ENCODE measurements at regions not wholly inside any gene's neighbourhood (a gene's known extent, or its start where the extent isn't known, plus 50 kb on each side); places are given as distances from the start of the nearest gene placed in this dataset.

- no TSS peak for BruUV-seq (replicated peaks)
- Histone ChIP-seq H4K20me1 (replicated peaks; ENCODE audit: control insufficient read depth, extremely low read depth, insufficient read depth, low read length) (no peaks in the 10 kb centered on the region), H2AFZ (ENCODE audit: low read depth, low read length) (no peak overlapping the region), H3K4me3 (replicated peaks in 1 of 3; ENCODE audit: insufficient read depth in 1 of 3, low read depth in 1 of 3, low read length in 3 of 3) (no peak overlapping the region), H3K27me3 (ENCODE audit: control insufficient read depth in 2 of 2, insufficient read depth in 2 of 2, low read length in 2 of 2) (no peaks in the 10 kb centered on the region), H3K79me2 (ENCODE audit: control insufficient read depth, insufficient read depth, low read length) (no peaks in the 10 kb centered on the region), H3K9ac (replicated peaks; ENCODE audit: extremely low read depth, insufficient read depth, low read length) (no peak overlapping the region), H3K9me3 (replicated peaks; ENCODE audit: control insufficient read depth, insufficient read depth, low read length) (no peaks in the 10 kb centered on the region), H3K4me2 (ENCODE audit: insufficient read depth, low read length) (no peak overlapping the region), H3K27ac (ENCODE audit: insufficient read depth, low read depth, low read length) (no peak overlapping the region), H3K9me1 (replicated peaks; ENCODE audit: control insufficient read depth, extremely low read depth, insufficient read depth, low read length) (no peaks in the 10 kb centered on the region), H3K4me1 (ENCODE audit: control insufficient read depth, extremely low read depth, insufficient read depth, low read length) (no peaks in the 10 kb centered on the region), H3K36me3 (ENCODE audit: control insufficient read depth in 2 of 2, extremely low read depth in 1 of 2, insufficient read depth in 2 of 2, low read length in 2 of 2) (no peaks in the 10 kb centered on the region)
- no peak for FAIRE-seq
- dilution Hi-C loops (cut with MboI; ENCODE audit: extremely low pct_ligation_motif_present, low sequenced_read_pairs), result no loop called here
- TF ChIP-seq JUN (IDR thresholded peaks at IDR 0.05; ENCODE audit: borderline replicate concordance, insufficient read depth, insufficient read length, low read depth), result no peak
- no peak for TF ChIP-seq FOS (IDR thresholded peaks at IDR 0.05; ENCODE audit: borderline replicate concordance, insufficient read depth, low read length)
- CTCF ChIA-PET, result interaction anchor here (1.0 kb wide), 1 partner anchor 12 kb away, joined by 3 read pairs; no protein-coding TSS in a partner anchor
- POLR2A ChIA-PET, result no interaction called here
- DNase-seq (ENCODE audit: low read depth, low spot score), result no peak
- intact Hi-C loops (cut with micrococcal nuclease), result no loop called here
These were observed 102.5 kb upstream of the PARP11 start for GRCh38 chr12:3975652-3976051.

- Histone ChIP-seq H2AFZ (ENCODE audit: low read depth, low read length) (no peak overlapping the region), H3K9me1 (replicated peaks; ENCODE audit: control insufficient read depth, extremely low read depth, insufficient read depth, low read length) (no peaks in the 10 kb centered on the region), H3K9me3 (replicated peaks; ENCODE audit: control insufficient read depth, insufficient read depth, low read length) (no peaks in the 10 kb centered on the region), H3K4me1 (ENCODE audit: control insufficient read depth, extremely low read depth, insufficient read depth, low read length) (no peaks in the 10 kb centered on the region), H3K36me3 (ENCODE audit: control insufficient read depth in 2 of 2, extremely low read depth in 1 of 2, insufficient read depth in 2 of 2, low read length in 2 of 2) (no peaks in the 10 kb centered on the region), H3K27ac (ENCODE audit: insufficient read depth, low read depth, low read length) (no peak overlapping the region), H3K79me2 (ENCODE audit: control insufficient read depth, insufficient read depth, low read length) (no peaks in the 10 kb centered on the region), H3K4me2 (ENCODE audit: insufficient read depth, low read length) (no peak overlapping the region), H3K9ac (replicated peaks; ENCODE audit: extremely low read depth, insufficient read depth, low read length) (no peak overlapping the region), H3K27me3 (ENCODE audit: control insufficient read depth in 2 of 2, insufficient read depth in 2 of 2, low read length in 2 of 2) (no peaks in the 10 kb centered on the region), H4K20me1 (replicated peaks; ENCODE audit: control insufficient read depth, extremely low read depth, insufficient read depth, low read length) (no peaks in the 10 kb centered on the region), H3K4me3 (replicated peaks in 1 of 3; ENCODE audit: insufficient read depth in 1 of 3, low read depth in 1 of 3, low read length in 3 of 3) (no peak overlapping the region)
- CTCF ChIA-PET, result interaction anchor here (1.0 kb wide), 1 partner anchor 12 kb away, joined by 3 read pairs; no protein-coding TSS in a partner anchor
- TF ChIP-seq GATA2 (IDR thresholded peaks at IDR 0.05; ENCODE audit: insufficient read depth, insufficient read length, low read depth, low read length) (no peak), POLR2A (IDR thresholded peaks at IDR 0.05; ENCODE audit: low read depth, low read length) (no peak), POLR2AphosphoS5 (IDR thresholded peaks at IDR 0.05; ENCODE audit: insufficient read depth, low read depth, low read length) (no peak), MYC (IDR thresholded peaks at IDR 0.05; ENCODE audit: low read depth, low read length) (no peak), EZH2 (IDR thresholded peaks at IDR 0.05; ENCODE audit: borderline replicate concordance, low read depth, low read length, severe bottlenecking) (no peak), CTCF (IDR thresholded peaks at IDR 0.05; ENCODE audit: extremely low read depth in 1 of 2, insufficient read depth in 1 of 2, low read depth in 1 of 2, low read length in 2 of 2) (no peak), JUN (IDR thresholded peaks at IDR 0.05; ENCODE audit: borderline replicate concordance, insufficient read depth, insufficient read length, low read depth) (no peak), FOS (IDR thresholded peaks at IDR 0.05; ENCODE audit: borderline replicate concordance, insufficient read depth, low read length) (no peak), MAX (IDR thresholded peaks at IDR 0.05; ENCODE audit: insufficient read depth, insufficient read length) (no peak)
- POLR2A ChIA-PET, result no interaction called here
- no TSS peak for BruUV-seq (replicated peaks)
- dilution Hi-C loops (cut with MboI; ENCODE audit: extremely low pct_ligation_motif_present, low sequenced_read_pairs) (no loop called here), intact Hi-C loops (cut with micrococcal nuclease) (no loop called here)
- DNase-seq (ENCODE audit: low read depth, low spot score) (no peak), FAIRE-seq (no peak)
These were observed 101.7 kb upstream of the PARP11 start for GRCh38 chr12:3974883-3975282.

Data from endothelial cell of umbilical vein (primary cell).